SU-DHL-6 (cell line): ENCODE measurements at regions not wholly inside any gene's neighbourhood (a gene's known extent, or its start where the extent isn't known, plus 50 kb on each side); places are given as distances from the start of the nearest gene placed in this dataset.

Experiments used
- H2AFZ ChIP-seq: fragments of 200-600 bp; sonication (generic); 2 replicates; pipeline ENCODE4 v1.6.1; 2014; ENCODE audit warnings: low read depth, mild to moderate bottlenecking, moderate library complexity, mixed read lengths, antibody characterized with exemption, low read length; ENCODE audit not compliant: severe bottlenecking
- H3F3A ChIP-seq: fragments of 200-600 bp; shearing (Covaris generic); 2 replicates; pipeline ENCODE4 v1.6.0; 2016; ENCODE audit warnings: antibody characterized with exemption, mild to moderate bottlenecking; ENCODE audit not compliant: insufficient read depth
- H3K27ac ChIP-seq: fragments of 200-600 bp; sonication (generic); 2 replicates; pipeline ENCODE4 v1.5.1; 2016; ENCODE audit warnings: low read depth, mild to moderate bottlenecking, low read length, moderate library complexity, mixed read lengths
- H3K27me3 ChIP-seq: fragments of 200-600 bp; sonication (generic), shearing (Covaris generic); 2 replicates; pipeline ENCODE4 v1.6.0; 2014; ENCODE audit warnings: mild to moderate bottlenecking, low read length
- H3K36me3 ChIP-seq: fragments of 200-600 bp; sonication (generic); 2 replicates; pipeline ENCODE4 v1.6.1; 2014; ENCODE audit warnings: mild to moderate bottlenecking, low read length, mixed read lengths
- H3K4me2 ChIP-seq: fragments of 300-600, 200-600 bp; shearing (Covaris generic), sonication (generic); 2 replicates; pipeline ENCODE4 v1.6.0; 2014; ENCODE audit warnings: low read length, low read depth, mild to moderate bottlenecking; ENCODE audit not compliant: poor library complexity, severe bottlenecking
- H3K4me3 ChIP-seq: fragments of 200-600 bp; sonication (generic); 2 replicates; pipeline ENCODE4 v1.5.1; 2014; ENCODE audit warnings: antibody characterized with exemption, low read length, mild to moderate bottlenecking, mixed read lengths; ENCODE audit not compliant: insufficient read depth, poor library complexity, severe bottlenecking
- H3K79me2 ChIP-seq: fragments of 200-600 bp; sonication (generic); 2 replicates; pipeline ENCODE4 v1.6.1; 2014; ENCODE audit warnings: mild to moderate bottlenecking, low read length, moderate library complexity; ENCODE audit not compliant: insufficient read depth
- H3K9ac ChIP-seq: fragments of 200-600 bp; sonication (generic); 2 replicates; pipeline ENCODE4 v1.7.0; 2014; ENCODE audit warnings: mild to moderate bottlenecking, low read length
- H3K9me2 ChIP-seq: fragments of 200-600 bp; sonication (generic); replicated peaks from 2 replicates; pipeline ENCODE4 v1.6.1; 2014; ENCODE audit warnings: low read length; ENCODE audit not compliant: insufficient read depth
- H3K9me3 ChIP-seq: fragments of 200-600 bp; sonication (generic); 2 replicates; pipeline ENCODE4 v1.6.1; 2014; ENCODE audit warnings: low read length, mixed read lengths; ENCODE audit not compliant: insufficient read depth
- H4K20me1 ChIP-seq: fragments of 200-600 bp; sonication (generic); 2 replicates; pipeline ENCODE4 v1.6.1; 2014; ENCODE audit warnings: low read depth, mild to moderate bottlenecking, antibody characterized with exemption, low read length, moderate library complexity, mixed read lengths
- CTCF ChIP-seq: fragments of 200-600 bp; sonication (generic); IDR thresholded peaks from one replicate; pipeline ENCODE4 v1.5.1; 2017; ENCODE audit warnings: antibody characterized with exemption, mild to moderate bottlenecking, low read length, moderate library complexity; ENCODE audit not compliant: insufficient read depth, poor library complexity, severe bottlenecking
- EZH2phosphoT487 ChIP-seq: fragments of 200-600 bp; sonication (generic), shearing (Covaris generic); conservative IDR thresholded peaks from 2 replicates; pipeline ENCODE4 v1.6.1; 2018; ENCODE audit warnings: mild to moderate bottlenecking, antibody characterized with exemption, low read length, moderate library complexity, mixed read lengths

- TF ChIP-seq CTCF (no peak), EZH2phosphoT487 (no peak)
- H3K9me3 ChIP-seq, result no peaks in the 10 kb centered on the region
These were observed 304.2 kb downstream of the RAB38 start for GRCh38 chr11:87871056-87871455.

GRCh38 chr11:87870086-87870485 is 305.2 kb downstream of the RAB38 start:
- Histone ChIP-seq H3K9ac (no peak overlapping the region), H3K27ac (no peak overlapping the region), H3K9me2 (no peaks in the 10 kb centered on the region), H3K4me2 (no peak overlapping the region), H2AFZ (no peak overlapping the region), H3K9me3 (no peaks in the 10 kb centered on the region), H4K20me1 (no peaks in the 10 kb centered on the region), H3K27me3 (no peaks in the 10 kb centered on the region), H3K36me3 (no peaks in the 10 kb centered on the region), H3K4me3 (no peak overlapping the region), H3F3A (no peaks in the 10 kb centered on the region), H3K79me2 (no peaks in the 10 kb centered on the region)
- TF ChIP-seq CTCF (no peak), EZH2phosphoT487 (no peak)

More at GRCh38 chr11:87871056-87871455, 304.2 kb downstream of the RAB38 start:
- H3K36me3 ChIP-seq, result no peaks in the 10 kb centered on the region
- H3K27ac ChIP-seq, result no peak overlapping the region
- H3K79me2 ChIP-seq, result no peaks in the 10 kb centered on the region
- H3K9ac ChIP-seq, result no peak overlapping the region
- H3K4me2 ChIP-seq, result no peak overlapping the region
- H3F3A ChIP-seq, result no peaks in the 10 kb centered on the region
- H3K9me2 ChIP-seq, result no peaks in the 10 kb centered on the region
- no peak overlapping the region for H3K4me3 ChIP-seq
- H4K20me1 ChIP-seq, result no peaks in the 10 kb centered on the region
- H3K27me3 ChIP-seq, result no peaks in the 10 kb centered on the region
- no peak overlapping the region for H2AFZ ChIP-seq

GRCh38 chr11:87866951-87867350 is 308.3 kb downstream of the RAB38 start:
- no peaks in the 10 kb centered on the region for H3K9me2 ChIP-seq

More at GRCh38 chr11:87866951-87867350, 308.3 kb downstream of the RAB38 start:
- Histone ChIP-seq H4K20me1 (no peaks in the 10 kb centered on the region), H3K27me3 (no peaks in the 10 kb centered on the region), H2AFZ (no peak overlapping the region), H3K9me3 (no peaks in the 10 kb centered on the region), H3K27ac (no peak overlapping the region), H3K36me3 (no peaks in the 10 kb centered on the region), H3F3A (no peaks in the 10 kb centered on the region), H3K9ac (no peak overlapping the region), H3K79me2 (no peaks in the 10 kb centered on the region), H3K4me2 (no peak overlapping the region), H3K4me3 (no peak overlapping the region)
- TF ChIP-seq CTCF, result no peak
- no peak for TF ChIP-seq EZH2phosphoT487
